GM23248 (cell line): ENCODE measurements at regions not wholly inside any gene's neighbourhood (a gene's known extent, or its start where the extent isn't known, plus 50 kb on each side); places are given as distances from the start of the nearest gene placed in this dataset.

Experiments used
- EZH2 ChIP-seq: fragments of 200-600 bp; sonication (generic); IDR thresholded peaks from 2 replicates; pipeline ENCODE4 v1.6.1; 2018; ENCODE audit warnings: antibody characterized with exemption, mild to moderate bottlenecking; ENCODE audit not compliant: insufficient read depth, poor library complexity, severe bottlenecking
- EZH2phosphoT487 ChIP-seq: fragments of 200-600 bp; sonication (generic); IDR thresholded peaks from 2 replicates; pipeline ENCODE4 v1.6.1; 2018; ENCODE audit warnings: antibody characterized with exemption, moderate library complexity, mild to moderate bottlenecking, low read depth; ENCODE audit not compliant: insufficient read depth

- TF ChIP-seq EZH2 (no peak), EZH2phosphoT487 (no peak)
Measured at GRCh38 chr5:96094904-96095303, 133.3 kb upstream of the ELL2 start.
